HepG2 (cell line): ENCODE measurements at regions not wholly inside any gene's neighbourhood (a gene's known extent, or its start where the extent isn't known, plus 50 kb on each side); places are given as distances from the start of the nearest gene placed in this dataset.

Experiments used
- ELF3 ChIP-seq: IDR thresholded peaks from 2 replicates; pipeline ENCODE4 v1.6.1; 2016; ENCODE audit warnings: missing genetic modification reagents, missing compliant biosample characterization
- EZH2 ChIP-seq: conservative IDR thresholded peaks from 2 replicates; pipeline ENCODE4 v1.6.1; 2012; ENCODE audit warnings: mild to moderate bottlenecking, low read depth, low read length, moderate library complexity
- MAZ ChIP-seq, 2 experiments: sonication (generic) in 1 of 2; formaldehyde crosslinking in 1 of 2; IDR thresholded peaks; 2 replicates each; pipeline versions ENCODE4 v1.5.0 to v1.6.1; 2012 to 2020; ENCODE audit warnings: low read depth in 2 of 2, mild to moderate bottlenecking in 2 of 2, borderline replicate concordance in 1 of 2, improper control_type of control experiment in 1 of 2, low read length in 1 of 2, missing genetic modification reagents in 1 of 2, moderate library complexity in 1 of 2
- MEF2D ChIP-seq: sonication (generic); formaldehyde crosslinking; IDR thresholded peaks from 2 replicates; pipeline ENCODE4 v1.5.1; 2020; ENCODE audit warnings: mild to moderate bottlenecking, missing genetic modification reagents
- RFX5 ChIP-seq: IDR thresholded peaks from 2 replicates; pipeline ENCODE4 v1.6.1; 2011; ENCODE audit warnings: low read depth, low read length, improper control_type of control experiment
- SMYD3 ChIP-seq: sonication (generic); formaldehyde crosslinking; IDR thresholded peaks from 2 replicates; pipeline ENCODE4 v1.8.1; 2023; ENCODE audit warnings: mild to moderate bottlenecking, missing genetic modification reagents
- SOX6 ChIP-seq, 2 experiments: fragments of 450-650 bp in 1 of 2; sonication (generic) in 1 of 2; formaldehyde crosslinking in 1 of 2; IDR thresholded peaks; 2 replicates each; pipeline versions ENCODE4 v1.4.0 to v1.6.1; 2017 to 2020; ENCODE audit warnings: antibody characterized with exemption in 1 of 2, mild to moderate bottlenecking in 1 of 2, missing genetic modification reagents in 1 of 2
- ZNF747 ChIP-seq: sonication (generic); formaldehyde crosslinking; IDR thresholded peaks from 2 replicates; pipeline ENCODE4 v1.8.1; 2023; ENCODE audit warnings: missing genetic modification reagents, mild to moderate bottlenecking, borderline replicate concordance

- TF ChIP-seq MEF2D: no peak
- no peak for TF ChIP-seq ZNF747 (CRISPR knock-in tag)
- no peak for TF ChIP-seq MAZ (IDR thresholded peaks at IDR 0.05; ENCODE audit: borderline replicate concordance, low read depth, low read length)
- no peak for TF ChIP-seq MAZ (CRISPR knock-in tag; IDR thresholded peaks at IDR 0.05; ENCODE audit: low read depth)
- TF ChIP-seq EZH2: no peak
- no peak for TF ChIP-seq SOX6 (IDR thresholded peaks at IDR 0.05)
- TF ChIP-seq SOX6 (CRISPR knock-in tag; IDR thresholded peaks at IDR 0.05): no peak
- no peak for TF ChIP-seq ELF3 (CRISPR knock-in tag)
- no peak for TF ChIP-seq RFX5
- no peak for TF ChIP-seq SMYD3 (CRISPR knock-in tag)
Measured at GRCh38 chr2:238684362-238685326, 163.2 kb upstream of the TWIST2 start.
